Adipose tissue (tissue), 3 donors: ENCODE measurements at regions not wholly inside any gene's neighbourhood (a gene's known extent, or its start where the extent isn't known, plus 50 kb on each side); places are given as distances from the start of the nearest gene placed in this dataset.
"Not testable (repeated sequence)": the region's sequence is repeated elsewhere in the genome, so short reads cannot be mapped to it uniquely, and the experiment has no call there.

Source experiments
- H3K27ac ChIP-seq: one replicate; pipeline ENCODE4 v1.5.1; 2013; ENCODE audit warnings: low read depth, low read length
- WGBS, 3 donors: extraction: QIAGEN DNeasy Blood & Tissue Kit; methylation state at CpG; one replicate each; pipeline ENCODE4 v1.1.7; 2013; 5-methylcytosine and 5-hydroxymethylcytosine counted together
- donor health status: healthy with polysubstance abuse.
- donor health status: Bipolar disorder and iron deficiency.
- donor health status: healthy.

GRCh38 chr4:82301390-82301789, 72.4 kb downstream of the HNRNPD start:
- H3K27ac ChIP-seq, result not testable (repeated sequence)

GRCh38 chr4:82293304-82293703, 80.5 kb downstream of the HNRNPD start:
- H3K27ac ChIP-seq, result no peak overlapping the region
- 52 to 85% (median 59%) methylated on average over 2 of the region's 2 CpGs for WGBS, 3 donors

GRCh38 chr4:82287720-82288119, 86.1 kb downstream of the HNRNPD start:
- no peak overlapping the region for H3K27ac ChIP-seq
- WGBS, 3 donors, result 63 to 84% (median 82%) methylated on average over 5 of the region's 5 CpGs

GRCh38 chr4:82284858-82285805, 88.7 kb downstream of the HNRNPD start:
- 3 to 4% (median 3%) methylated on average over 48 to 61 of the region's 61 CpGs for WGBS, 3 donors
- H3K27ac ChIP-seq, result no peak overlapping the region

GRCh38 chr4:82284475-82284857, 89.3 kb downstream of the HNRNPD start:
- H3K27ac ChIP-seq, result no peak overlapping the region
- WGBS, 3 donors, result 3 to 6% (median 4%) methylated on average over 9 of the region's 9 CpGs

- H3K27ac ChIP-seq, result no peak overlapping the region
- 57 to 72% (median 63%) methylated on average over 2 of the region's 2 CpGs for WGBS, 3 donors
Measured at GRCh38 chr4:82282875-82283274, 90.9 kb downstream of the HNRNPD start.

GRCh38 chr4:82279550-82279949, 94.2 kb downstream of the HNRNPD start:
- H3K27ac ChIP-seq, result not testable (repeated sequence)
- WGBS, 3 donors, result 90 to 91% (median 91%) methylated on average over 4 of the region's 4 CpGs

- no peak overlapping the region for H3K27ac ChIP-seq
- WGBS, 3 donors, result 76 to 91% (median 86%) methylated on average over 2 of the region's 2 CpGs
Measured at GRCh38 chr4:82276332-82276640, 97.5 kb downstream of the HNRNPD start.

- WGBS, 3 donors, result 79 to 84% (median 83%) methylated on average over 5 to 9 of the region's 9 CpGs
- H3K27ac ChIP-seq, result no peak overlapping the region
Measured at GRCh38 chr4:82275431-82276331, 98.1 kb downstream of the HNRNPD start.

GRCh38 chr4:82274700-82275099, 99.1 kb downstream of the HNRNPD start:
- H3K27ac ChIP-seq, result not testable (repeated sequence)
- WGBS, 3 donors, result 61 to 83% (median 65%) methylated on average over 7 of the region's 7 CpGs

- H3K27ac ChIP-seq, result not testable (repeated sequence)
- WGBS, 3 donors, result 86 to 95% (median 92%) methylated on average over 4 of the region's 4 CpGs
Measured at GRCh38 chr4:82272523-82272922, 101.3 kb downstream of the HNRNPD start.

GRCh38 chr4:82271915-82272480, 101.8 kb downstream of the HNRNPD start:
- 37 to 79% (median 71%) methylated on average over 9 of the region's 9 CpGs for WGBS, 3 donors
- H3K27ac ChIP-seq, result not testable (repeated sequence)

GRCh38 chr4:82268826-82269193, 105.0 kb downstream of the HNRNPD start:
- no peak overlapping the region for H3K27ac ChIP-seq
- 54 to 56% (median 55%) methylated on average over 3 of the region's 3 CpGs for WGBS, 3 donors

GRCh38 chr4:82268050-82268825, 105.6 kb downstream of the HNRNPD start:
- H3K27ac ChIP-seq, result no peak overlapping the region
- 28 to 42% (median 30%) methylated on average over 4 of the region's 4 CpGs for WGBS, 3 donors

- 54 to 63% (median 57%) methylated on average over 4 of the region's 4 CpGs for WGBS, 3 donors
- H3K27ac ChIP-seq, result no peak overlapping the region
Measured at GRCh38 chr4:82267506-82267905, 106.3 kb downstream of the HNRNPD start.

- no peak overlapping the region for H3K27ac ChIP-seq
- WGBS, 3 donors, result 61 to 67% (median 63%) methylated on average over 2 of the region's 2 CpGs
Measured at GRCh38 chr4:82266345-82266744, 107.4 kb downstream of the HNRNPD start.

- H3K27ac ChIP-seq, result no peak overlapping the region
- WGBS, 3 donors, result 72 to 86% (median 74%) methylated on average over 2 of the region's 2 CpGs
Measured at GRCh38 chr4:82261084-82261483, 112.7 kb downstream of the HNRNPD start.

GRCh38 chr4:82260632-82261031, 113.2 kb downstream of the HNRNPD start:
- no peak overlapping the region for H3K27ac ChIP-seq

- WGBS, 3 donors, result 92 to 94% (median 93%) methylated on average over 2 of the region's 2 CpGs
- H3K27ac ChIP-seq, result no peak overlapping the region
Measured at GRCh38 chr4:82256718-82257117, 117.1 kb downstream of the HNRNPD start.
